A549 (cell line): ENCODE measurements at regions not wholly inside any gene's neighbourhood (a gene's known extent, or its start where the extent isn't known, plus 50 kb on each side); places are given as distances from the start of the nearest gene placed in this dataset.

Experiments used
- ATAC-seq, 2 experiments: fragments of 200-7000 bp in 1 of 2; fragments of >200 bp in 1 of 2; cut with Nextera tagmentation in 1 of 2; cut with Tn5 transposase in 1 of 2; 3 replicates each; pipeline versions ENCODE4 v1.8.0 to v1.9.1; 2018 to 2020; ENCODE audit warnings: mild to moderate bottlenecking in 1 of 2, moderate library complexity in 1 of 2
- CTCF ChIA-PET: fragments of 300-600 bp; sonication (Branson Sonifier 250); formaldehyde crosslinking; extraction: SDS; loops from one replicate; lab custom pipeline; 2021; ENCODE audit warnings: antibody characterized with exemption, inconsistent platforms; lab: Yijun Ruan, JAX
- POLR2A ChIA-PET: fragments of 350-600 bp; formaldehyde crosslinking; extraction: SDS; loops from one replicate; lab custom pipeline; 2021; ENCODE audit warnings: antibody characterized with exemption, inconsistent platforms; lab: Yijun Ruan, JAX
- DNase-seq, 2 experiments: peaks; one replicate each; pipeline versions ENCODE4 v3.0.0 to v3.0.0-alpha.2; 2011 to 2016; ENCODE audit warnings: low read depth in 1 of 2, low spot score in 1 of 2
- FAIRE-seq: peaks from 2 replicates; lab custom pipeline; 2011; peaks lifted over from hg19 to GRCh38; lab: Jason Lieb, UNC
- H3K27ac ChIP-seq, 2 experiments: fragments of >200 bp; sonication (Bioruptor Twin); formaldehyde crosslinking; 3 replicates each; pipeline ENCODE4 v1.5.1; 2016 to 2017
- H3K4me1 ChIP-seq: fragments of >200 bp; sonication (Bioruptor Twin); formaldehyde crosslinking; 3 replicates; pipeline ENCODE4 v1.6.1; 2016
- H3K4me2 ChIP-seq: fragments of >200 bp; sonication (Bioruptor Twin); formaldehyde crosslinking; 3 replicates; pipeline ENCODE4 v1.6.1; 2016
- H3K4me3 ChIP-seq: fragments of >200 bp; sonication (Bioruptor Twin); formaldehyde crosslinking; 3 replicates; pipeline ENCODE4 v1.5.1; 2016
- H3K9me3 ChIP-seq: fragments of >200 bp; sonication (Bioruptor Twin); formaldehyde crosslinking; 3 replicates; pipeline ENCODE4 v1.6.1; 2016
- BCL3 ChIP-seq: fragments of >200 bp; sonication (Bioruptor Twin); formaldehyde crosslinking; IDR thresholded peaks from 3 replicates; pipeline ENCODE4 v1.6.1; 2016
- CBX2 ChIP-seq: fragments of 200-600 bp; sonication (generic); IDR thresholded peaks from 2 replicates; pipeline ENCODE4 v1.6.1; 2016; ENCODE audit warnings: low read depth, mild to moderate bottlenecking, borderline replicate concordance
- CBX8 ChIP-seq: fragments of 200-600 bp; sonication (generic); IDR thresholded peaks from 2 replicates; pipeline ENCODE4 v1.6.1; 2016
- CHD2 ChIP-seq: fragments of 150-350 bp; IDR thresholded peaks from 2 replicates; pipeline ENCODE4 v1.6.1; 2014; ENCODE audit warnings: low read length; ENCODE audit not compliant: partially characterized antibody
- CHD4 ChIP-seq: fragments of 200-600 bp; sonication (generic); IDR thresholded peaks from 2 replicates; pipeline ENCODE4 v1.6.1; 2016; ENCODE audit warnings: antibody characterized with exemption, mild to moderate bottlenecking, borderline replicate concordance
- ESRRA ChIP-seq: fragments of 150-350 bp; IDR thresholded peaks from 2 replicates; pipeline ENCODE4 v1.6.1; 2014; ENCODE audit warnings: mild to moderate bottlenecking, low read length, borderline replicate concordance
- FOSL2 ChIP-seq, 2 experiments: fragments of 450-650 bp in 1 of 2; fragments of >200 bp in 1 of 2; sonication (Bioruptor Twin) in 1 of 2; formaldehyde crosslinking; IDR thresholded peaks; 2 replicates each; pipeline versions ENCODE4 v1.5.0 to v1.6.1; 2016 to 2020; ENCODE audit warnings: mild to moderate bottlenecking in 1 of 2, moderate library complexity in 1 of 2
- HDAC2 ChIP-seq: fragments of 200-600 bp; sonication (generic); IDR thresholded peaks from 2 replicates; pipeline ENCODE4 v1.6.1; 2016
- HMGXB4 ChIP-seq: fragments of 250-450 bp; sonication (Bioruptor Pico); IDR thresholded peaks from 2 replicates; pipeline ENCODE4 v1.5.0; 2021; ENCODE audit warnings: mild to moderate bottlenecking, moderate library complexity, borderline replicate concordance
- HOXB13 ChIP-seq: fragments of 250-450 bp; sonication (Bioruptor Pico); IDR thresholded peaks from 2 replicates; pipeline ENCODE4 v1.5.0; 2020; ENCODE audit warnings: low read depth, mild to moderate bottlenecking, moderate library complexity
- HOXB5 ChIP-seq: fragments of 250-450 bp; sonication (Bioruptor Pico); IDR thresholded peaks from 2 replicates; pipeline ENCODE4 v1.5.0; 2020; ENCODE audit warnings: mild to moderate bottlenecking, moderate library complexity
- JUN ChIP-seq, 2 experiments: fragments of >200 bp; sonication (Bioruptor Twin); formaldehyde crosslinking; IDR thresholded peaks; 2 replicates in 1 of 2; 3 replicates in 1 of 2; pipeline ENCODE4 v1.6.1; 2016 to 2017
- JUNB ChIP-seq: fragments of >200 bp; sonication (Bioruptor Twin); formaldehyde crosslinking; IDR thresholded peaks from 2 replicates; pipeline ENCODE4 v1.6.1; 2016
- KDM1A ChIP-seq: fragments of 200-600 bp; sonication (generic); IDR thresholded peaks from 2 replicates; pipeline ENCODE4 v1.6.1; 2016; ENCODE audit warnings: low read depth, mild to moderate bottlenecking
- KDM5A ChIP-seq: fragments of 200-600 bp; sonication (generic); IDR thresholded peaks from 2 replicates; pipeline ENCODE4 v1.6.1; 2016; ENCODE audit warnings: antibody characterized with exemption, mild to moderate bottlenecking
- MAFK ChIP-seq: fragments of 450-650 bp; IDR thresholded peaks from 2 replicates; pipeline ENCODE4 v1.6.1; 2014; ENCODE audit not compliant: partially characterized antibody
- MYC ChIP-seq: IDR thresholded peaks from 2 replicates; pipeline ENCODE4 v1.6.1; 2012; ENCODE audit warnings: mild to moderate bottlenecking, inconsistent platforms, low read length, improper control_type of control experiment, borderline replicate concordance
- PHF8 ChIP-seq: fragments of 200-600 bp; sonication (generic); IDR thresholded peaks from 2 replicates; pipeline ENCODE4 v1.6.1; 2016; ENCODE audit warnings: low read depth, mild to moderate bottlenecking, antibody characterized with exemption, moderate library complexity, borderline replicate concordance
- POLR2A ChIP-seq: IDR thresholded peaks from 2 replicates; pipeline ENCODE4 v1.6.1; 2012; ENCODE audit warnings: mild to moderate bottlenecking, low read length
- POLR2AphosphoS2 ChIP-seq: conservative IDR thresholded peaks from 2 replicates; pipeline ENCODE4 v1.6.1; 2012; ENCODE audit warnings: low read length, improper control_type of control experiment, inconsistent platforms
- RAD21 ChIP-seq, 2 experiments: fragments of >200 bp in 1 of 2; sonication (Bioruptor Twin) in 1 of 2; formaldehyde crosslinking in 1 of 2; IDR thresholded peaks in 1 of 2; conservative IDR thresholded peaks in 1 of 2; 2 replicates in 1 of 2; 3 replicates in 1 of 2; pipeline ENCODE4 v1.6.1; 2012 to 2018; ENCODE audit warnings: inconsistent platforms in 1 of 2
- RCOR1 ChIP-seq: fragments of 150-350 bp; IDR thresholded peaks from 2 replicates; pipeline ENCODE4 v1.6.1; 2014; ENCODE audit warnings: antibody characterized with exemption, low read length, low read depth
- SMC3 ChIP-seq: fragments of >200 bp; sonication (Bioruptor Twin); formaldehyde crosslinking; IDR thresholded peaks from 3 replicates; pipeline ENCODE4 v1.6.1; 2018; ENCODE audit warnings: inconsistent platforms
- TFCP2L1 ChIP-seq: fragments of 250-450 bp; sonication (Bioruptor Pico); IDR thresholded peaks from 2 replicates; pipeline ENCODE4 v1.5.0; 2021; ENCODE audit warnings: mild to moderate bottlenecking
- ZC3H11A ChIP-seq: fragments of 450-650 bp; IDR thresholded peaks from 2 replicates; pipeline ENCODE4 v1.6.1; 2014; ENCODE audit warnings: antibody characterized with exemption, mild to moderate bottlenecking
- ZFP36 ChIP-seq: fragments of 450-650 bp; IDR thresholded peaks from 2 replicates; pipeline ENCODE4 v1.6.1; 2014; ENCODE audit warnings: borderline replicate concordance; ENCODE audit not compliant: partially characterized antibody
- WGBS: methylation state at CpG from one replicate; pipeline ENCODE4 v1.1.6; 2017; ENCODE audit errors: missing lambda C conversion rate; 5-methylcytosine and 5-hydroxymethylcytosine counted together
- TF ChIP-seq, protein P1 (sequence below): fragments of 450-650 bp; IDR thresholded peaks from 2 replicates; pipeline ENCODE4 v1.6.1; 2014; ENCODE audit warnings: antibody characterized with exemption

DNA sequence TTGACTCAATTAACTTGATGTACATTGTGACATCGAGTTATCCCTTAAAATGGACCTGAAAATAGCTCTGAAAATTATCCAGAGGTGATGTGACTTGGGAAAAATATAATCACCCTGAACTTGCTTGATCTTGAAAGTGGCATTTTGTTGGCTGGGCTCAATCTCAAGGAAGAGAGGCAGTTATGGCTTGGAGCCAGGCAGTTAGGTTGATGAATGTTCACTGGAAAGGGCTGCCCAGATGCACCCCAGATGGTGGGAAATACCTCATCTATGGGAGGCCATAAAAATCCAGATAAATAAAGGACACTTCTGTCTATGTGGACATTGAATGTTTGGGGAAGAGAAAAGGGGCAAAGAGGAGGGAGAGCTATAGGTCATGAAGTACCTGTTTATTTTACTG is 55.7 kb upstream of the OR5AN1 start:
- ChIA-PET POLR2A (no interaction called here), CTCF (interaction anchor here (0.9 kb wide), 1 partner anchor 12 kb away, joined by 3 read pairs; no protein-coding TSS in a partner anchor)
- FAIRE-seq (no peak), ATAC-seq (no peak), DNase-seq (no peak)
- no peaks in the 10 kb centered on the region for H3K9me3 ChIP-seq
- WGBS: 0% methylated on average over 1 of the region's 1 CpG
- H3K4me3 ChIP-seq: no peak overlapping the region
- no peaks in the 10 kb centered on the region for H3K4me1 ChIP-seq
- TF ChIP-seq SMC3 (no peak), JUNB (no peak)
- no peak overlapping the region for H3K4me2 ChIP-seq
- no peak overlapping the region for H3K27ac ChIP-seq

DNA sequence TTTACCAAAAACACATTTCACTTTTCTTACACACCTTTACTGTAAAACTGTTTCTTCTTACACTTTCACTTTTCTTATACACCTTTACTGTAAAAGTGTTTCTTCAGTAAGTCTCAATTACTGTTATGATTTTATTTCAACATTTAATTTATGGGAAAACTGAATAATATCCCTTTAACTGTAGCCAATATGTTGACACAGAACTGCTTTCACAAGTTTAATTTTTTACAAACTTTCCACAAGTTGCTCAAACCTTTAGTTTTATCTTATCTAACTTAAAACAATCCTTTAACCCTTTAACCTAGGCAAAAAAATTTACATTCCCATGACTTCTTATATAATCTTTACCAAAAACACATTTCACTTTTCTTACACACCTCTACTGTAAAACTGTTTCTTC is 63.3 kb upstream of the OR5AN1 start:
- Histone ChIP-seq H3K9me3 (no peaks in the 10 kb centered on the region), H3K4me1 (no peaks in the 10 kb centered on the region), H3K4me3 (no peak overlapping the region), H3K4me2 (no peak overlapping the region), H3K27ac (no peak overlapping the region)
- no peak for DNase-seq
- ATAC-seq: no peak
- peak; percentile 59 for FAIRE-seq
- TF ChIP-seq CHD4 (no peak), RCOR1 (no peak), POLR2A (no peak), CBX8 (no peak), ESRRA (no peak), KDM5A (no peak), JUN (IDR thresholded peaks at IDR 0.05) (no peak), HOXB5 (CRISPR knock-in tag) (no peak), ZFP36 (no peak), HMGXB4 (CRISPR knock-in tag) (no peak), BCL3 (no peak), CBX2 (no peak), CHD2 (no peak), MAFK (no peak), HOXB13 (CRISPR knock-in tag) (no peak)
- ChIA-PET POLR2A (no interaction called here), CTCF (no interaction called here)

DNA sequence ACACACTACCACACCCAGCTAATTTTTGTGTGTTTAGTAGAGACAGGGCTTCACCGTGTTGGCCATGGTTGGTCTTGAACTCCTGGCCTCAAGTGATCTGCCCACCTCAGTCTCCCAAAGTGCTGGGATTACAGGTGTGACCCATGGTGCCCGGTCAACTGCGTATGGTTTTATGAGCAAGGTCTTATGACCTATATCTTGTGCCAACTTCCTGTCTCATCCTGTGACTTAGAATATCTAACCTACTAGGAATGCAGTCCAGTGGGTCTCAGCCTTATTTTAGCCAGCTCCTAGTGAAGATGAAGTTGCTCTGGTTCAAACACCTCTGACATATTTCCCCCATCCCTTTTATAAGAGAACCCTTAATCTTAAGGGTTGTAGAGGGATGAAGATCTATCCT is 66.1 kb upstream of the OR5AN1 start:
- TF ChIP-seq HMGXB4 (CRISPR knock-in tag) (no peak), ZFP36 (no peak), KDM1A (no peak), CBX8 (no peak), HDAC2 (no peak), MYC (no peak), RAD21 (conservative IDR thresholded peaks at IDR 0.05 in 1 of 2, IDR thresholded peaks at IDR 0.05 in 1 of 2) (no peak), KDM5A (no peak), ZC3H11A (no peak), TFCP2L1 (no peak), HOXB13 (CRISPR knock-in tag) (no peak), FOSL2 (IDR thresholded peaks at IDR 0.05) (no peak), FOSL2 (CRISPR knock-in tag; IDR thresholded peaks at IDR 0.05) (no peak), POLR2AphosphoS2 (no peak), PHF8 (no peak), JUN (IDR thresholded peaks at IDR 0.05) (no peak)
- TF ChIP-seq, protein P1, sequence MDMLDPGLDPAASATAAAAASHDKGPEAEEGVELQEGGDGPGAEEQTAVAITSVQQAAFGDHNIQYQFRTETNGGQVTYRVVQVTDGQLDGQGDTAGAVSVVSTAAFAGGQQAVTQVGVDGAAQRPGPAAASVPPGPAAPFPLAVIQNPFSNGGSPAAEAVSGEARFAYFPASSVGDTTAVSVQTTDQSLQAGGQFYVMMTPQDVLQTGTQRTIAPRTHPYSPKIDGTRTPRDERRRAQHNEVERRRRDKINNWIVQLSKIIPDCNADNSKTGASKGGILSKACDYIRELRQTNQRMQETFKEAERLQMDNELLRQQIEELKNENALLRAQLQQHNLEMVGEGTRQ: no peak
- 10% methylated on average over 3 of the region's 3 CpGs for WGBS
- ChIA-PET POLR2A (no interaction called here), CTCF (interaction anchor here (0.6 to 1.4 kb wide), 2 partner anchors 134 to 548 kb away, joined by 3 to 4 read pairs; no protein-coding TSS in a partner anchor)
- ATAC-seq (no peak), FAIRE-seq (no peak), DNase-seq (no peak)
- Histone ChIP-seq H3K9me3 (no peaks in the 10 kb centered on the region), H3K4me1 (no peaks in the 10 kb centered on the region), H3K4me3 (no peak overlapping the region), H3K4me2 (no peak overlapping the region), H3K27ac (no peak overlapping the region)
